ENCODE measurements at regions not wholly inside any gene's neighbourhood (a gene's known extent, or its start where the extent isn't known, plus 50 kb on each side); places are given as distances from the start of the nearest gene placed in this dataset.

DNA sequence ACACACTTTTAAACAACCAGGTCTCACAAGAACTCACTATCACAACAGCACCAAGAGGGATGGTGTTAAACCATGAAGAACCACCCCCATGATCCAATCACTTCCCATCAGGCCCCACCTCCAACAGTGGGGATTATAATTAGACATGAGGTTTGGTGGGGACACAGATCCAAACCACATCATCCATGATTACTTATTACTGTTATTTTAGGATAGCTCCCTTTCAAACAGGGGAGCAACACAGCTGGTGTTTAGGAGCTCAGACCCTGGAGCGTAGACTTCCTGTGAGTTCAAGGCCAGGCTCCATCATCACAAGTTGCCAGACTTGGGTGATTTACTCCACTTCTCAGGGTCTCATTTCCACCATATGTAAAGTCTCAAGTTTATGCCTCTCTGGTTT is 382.7 kb downstream of the HRH4 start:
- no peak overlapping the region for H2AFZ ChIP-seq (replicated peaks; ENCODE audit: low read length, poor library complexity)
- DNase-seq (no peak), ATAC-seq (ENCODE audit: low read depth) (no peak)
- H4K5ac ChIP-seq (ENCODE audit: low read depth, low read length), result no peak overlapping the region
- H4K20me1 ChIP-seq (ENCODE audit: insufficient read depth, low read length), result no peaks in the 10 kb centered on the region
- H4K8ac ChIP-seq (ENCODE audit: low read depth in 2 of 2, low read length in 2 of 2), result no peak overlapping the region
- no peak overlapping the region for H3K27ac ChIP-seq (ENCODE audit: insufficient read depth, low read length)
- no peaks in the 10 kb centered on the region; the same call in 1 of the 2 replicates for H3K36me3 ChIP-seq (ENCODE audit: control insufficient read depth, insufficient read depth, low read length)
- in situ Hi-C loops (cut with MboI; ENCODE audit: low sequenced_read_pairs), result no loop called here
- H2AK9ac ChIP-seq (replicated peaks; ENCODE audit: low read depth, low read length, poor library complexity), result no peak overlapping the region
- dilution Hi-C loops (cut with HindIII; ENCODE audit: low sequenced_read_pairs, unreplicated experiment), result no loop called here
- H3K4ac ChIP-seq (ENCODE audit: low read depth, low read length), result no peak overlapping the region; the same call in 1 of the 2 replicates
- CTCF ChIA-PET, result no interaction called here
- H2BK120ac ChIP-seq (ENCODE audit: low read depth, low read length), result no peak overlapping the region; the same call in 1 of the 2 replicates
- TF ChIP-seq RFX5 (IDR thresholded peaks at IDR 0.05; ENCODE audit: low read depth, low read length) (no peak), MAFK (IDR thresholded peaks at IDR 0.05; ENCODE audit: low read depth, low read length) (no peak)
- H3K4me2 ChIP-seq (ENCODE audit: low read depth, low read length), result no peak overlapping the region
- peaks cover 9% of the 10 kb centered on the region for H3K27me3 ChIP-seq (ENCODE audit: control insufficient read depth, insufficient read depth, low read length)
- H3K79me1 ChIP-seq (ENCODE audit: low read depth in 1 of 2, low read length in 2 of 2), result no peaks in the 10 kb centered on the region
- no peak overlapping the region for H3K23ac ChIP-seq (ENCODE audit: low read depth, low read length)
- POLR2A ChIA-PET (ENCODE audit: unreplicated experiment), result no interaction called here
- no peak overlapping the region for H3K18ac ChIP-seq (ENCODE audit: low read depth, low read length)
- intact Hi-C loops (cut with micrococcal nuclease), result no loop called here
- H2BK15ac ChIP-seq (ENCODE audit: low read depth, low read length), result no peak overlapping the region; the same call in 2 of the 3 replicates
- no peaks in the 10 kb centered on the region for H3K9me3 ChIP-seq (ENCODE audit: control insufficient read depth, insufficient read depth, low read length)
- H3K9ac ChIP-seq (ENCODE audit: low read depth, low read length), result no peak overlapping the region
- 100% methylated on average over 1 of the region's 1 CpG; no CpG with 5 or more reads in 1 of the 2 experiments for WGBS, 2 experiments (ENCODE audit: extremely low coverage in 2 of 2, insufficient read length in 1 of 2)
- 0 out of 2 replicates have a peak overlapping the region, but pooled peaks have one; percentile 28 for H2BK20ac ChIP-seq (ENCODE audit: low read depth, low read length)
- peaks cover 7% of the 10 kb centered on the region for H3K4me1 ChIP-seq (ENCODE audit: control insufficient read depth, insufficient read depth, low read length)
- no peak overlapping the region for H3K14ac ChIP-seq (replicated peaks; ENCODE audit: low read depth, low read length)
- H3K4me3 ChIP-seq (ENCODE audit: insufficient read depth, low read depth, low read length), result no peak overlapping the region
- H2BK5ac ChIP-seq (ENCODE audit: low read depth, low read length, poor library complexity, severe bottlenecking), result no peak overlapping the region
- no peak overlapping the region for H4K91ac ChIP-seq (ENCODE audit: insufficient read depth, low read depth, low read length)
- H3K9me1 ChIP-seq (ENCODE audit: insufficient read depth, low read length), result peaks cover 6% of the 10 kb centered on the region; the same call in 1 of the 2 replicates
- no peak overlapping the region for H3K56ac ChIP-seq (ENCODE audit: extremely low read depth, insufficient read depth, low read length)
- no peak overlapping the region for H2AK5ac ChIP-seq (ENCODE audit: low read depth, low read length)
- no TSS peak for BruUV-seq (replicated peaks)
